Activated T-cell treated with anti-CD3 and anti-CD28 coated beads for 24 hours (primary cell): ENCODE measurements at regions not wholly inside any gene's neighbourhood (a gene's known extent, or its start where the extent isn't known, plus 50 kb on each side); places are given as distances from the start of the nearest gene placed in this dataset.
"Not testable (repeated sequence)": the region's sequence is repeated elsewhere in the genome, so short reads cannot be mapped to it uniquely, and the experiment has no call there.

Source experiments
- DNase-seq: peaks from one replicate; pipeline ENCODE4 v3.0.0-alpha.2; 2020; ENCODE audit warnings: low read depth

GRCh38 chrY:12212394-12212793 lies 488.6 kb upstream of the USP9Y start:
- no peak for DNase-seq

- DNase-seq, result no peak
Measured at GRCh38 chrY:12215564-12216022, 485.4 kb upstream of the USP9Y start.

- DNase-seq, result no peak
Measured at GRCh38 chrY:12230921-12231320, 470.1 kb upstream of the USP9Y start.

- no peak for DNase-seq
Measured at GRCh38 chrY:12236399-12236798, 464.6 kb upstream of the USP9Y start.

- not testable (repeated sequence) for DNase-seq
Measured at GRCh38 chrY:12240326-12240725, 460.7 kb upstream of the USP9Y start.

GRCh38 chrY:12244146-12244545 lies 456.9 kb upstream of the USP9Y start:
- DNase-seq, result no peak

- DNase-seq, result no peak
Measured at GRCh38 chrY:12253756-12254155, 447.3 kb upstream of the USP9Y start.

GRCh38 chrY:12271162-12271561 lies 429.9 kb upstream of the USP9Y start:
- DNase-seq, result no peak

- DNase-seq, result no peak
Measured at GRCh38 chrY:12285608-12286007, 415.4 kb upstream of the USP9Y start.

GRCh38 chrY:12288919-12289318 lies 412.1 kb upstream of the USP9Y start:
- no peak for DNase-seq

GRCh38 chrY:12289415-12289814 lies 411.6 kb upstream of the USP9Y start:
- no peak for DNase-seq

- no peak for DNase-seq
Measured at GRCh38 chrY:12292542-12292941, 408.5 kb upstream of the USP9Y start.

- no peak for DNase-seq
Measured at GRCh38 chrY:12296460-12296859, 404.6 kb upstream of the USP9Y start.

- DNase-seq, result not testable (repeated sequence)
Measured at GRCh38 chrY:12299796-12300195, 401.2 kb upstream of the USP9Y start.

GRCh38 chrY:12303464-12303863 lies 397.6 kb upstream of the USP9Y start:
- no peak for DNase-seq

GRCh38 chrY:12305456-12305855 lies 395.6 kb upstream of the USP9Y start:
- DNase-seq, result no peak

GRCh38 chrY:12309212-12309611 lies 391.8 kb upstream of the USP9Y start:
- no peak for DNase-seq

- DNase-seq, result no peak
Measured at GRCh38 chrY:12310832-12311231, 390.2 kb upstream of the USP9Y start.

- DNase-seq, result no peak
Measured at GRCh38 chrY:12327751-12328150, 373.3 kb upstream of the USP9Y start.

GRCh38 chrY:12331917-12332316 lies 369.1 kb upstream of the USP9Y start:
- not testable (repeated sequence) for DNase-seq

- DNase-seq, result no peak
Measured at GRCh38 chrY:12343211-12343610, 357.8 kb upstream of the USP9Y start.

- no peak for DNase-seq
Measured at GRCh38 chrY:12348181-12348580, 352.9 kb upstream of the USP9Y start.

- no peak for DNase-seq
Measured at GRCh38 chrY:12357204-12357603, 343.8 kb upstream of the USP9Y start.

- DNase-seq, result no peak
Measured at GRCh38 chrY:12357655-12358054, 343.4 kb upstream of the USP9Y start.

GRCh38 chrY:12358337-12358736 lies 342.7 kb upstream of the USP9Y start:
- DNase-seq, result no peak
